ENCODE measurements at regions not wholly inside any gene's neighbourhood (a gene's known extent, or its start where the extent isn't known, plus 50 kb on each side); places are given as distances from the start of the nearest gene placed in this dataset.

- TF ChIP-seq POLR2A (IDR thresholded peaks at IDR 0.05; ENCODE audit: low read depth): no peak
- no peak for TF ChIP-seq POLR2AphosphoS5 (IDR thresholded peaks at IDR 0.05)
- no peak for TF ChIP-seq CTCF (IDR thresholded peaks at IDR 0.05)
- no peak for TF ChIP-seq EP300 (IDR thresholded peaks at IDR 0.05)
These were observed 275.7 kb downstream of the GPR37 start for GRCh38 chr7:124489925-124490324.
